MM.1S (cell line): ENCODE measurements at regions not wholly inside any gene's neighbourhood (a gene's known extent, or its start where the extent isn't known, plus 50 kb on each side); places are given as distances from the start of the nearest gene placed in this dataset.

Source experiments
- DNase-seq: peaks from one replicate; pipeline ENCODE4 v3.0.0-alpha.2; 2015
- H2AFZ ChIP-seq: fragments of 300-600 bp; sonication (generic); 2 replicates; pipeline ENCODE4 v1.6.0; 2016; ENCODE audit warnings: antibody characterized with exemption, low read length
- H3F3A ChIP-seq: fragments of 300-600 bp; sonication (generic); 2 replicates; pipeline ENCODE4 v1.6.1; 2016; ENCODE audit warnings: mild to moderate bottlenecking, antibody characterized with exemption, low read length, moderate library complexity, mixed read lengths; ENCODE audit not compliant: insufficient read depth
- H3K27ac ChIP-seq: fragments of 300-600 bp; sonication (generic); 2 replicates; pipeline ENCODE4 v1.5.1; 2016; ENCODE audit warnings: mild to moderate bottlenecking, low read length
- H3K27me3 ChIP-seq: fragments of 300-600 bp; sonication (generic); replicated peaks from 2 replicates; pipeline ENCODE4 v1.6.0; 2016; ENCODE audit warnings: low read length; ENCODE audit not compliant: insufficient read depth
- H3K36me3 ChIP-seq: fragments of 300-600 bp; sonication (generic); replicated peaks from 2 replicates; pipeline ENCODE4 v1.6.1; 2016; ENCODE audit warnings: mild to moderate bottlenecking, low read length, mixed read lengths; ENCODE audit not compliant: insufficient read depth
- H3K4me1 ChIP-seq: fragments of 300-600 bp; sonication (generic); 2 replicates; pipeline ENCODE4 v1.6.1; 2016; ENCODE audit warnings: low read length, mixed read lengths
- H3K4me2 ChIP-seq: fragments of 300-600 bp; sonication (generic); 2 replicates; pipeline ENCODE4 v1.6.0; 2016; ENCODE audit warnings: low read depth, low read length
- H3K4me3 ChIP-seq: fragments of 300-600 bp; sonication (generic); 2 replicates; pipeline ENCODE4 v1.5.1; 2016; ENCODE audit warnings: low read length, mixed read lengths
- H3K79me2 ChIP-seq: fragments of 300-600 bp; sonication (generic); 2 replicates; pipeline ENCODE4 v1.6.1; 2016; ENCODE audit warnings: mixed run types, low read length, mixed read lengths
- H3K9ac ChIP-seq: fragments of 300-600 bp; sonication (generic); 2 replicates; pipeline ENCODE4 v1.6.1; 2016; ENCODE audit warnings: low read length, mixed read lengths
- H3K9me2 ChIP-seq: fragments of 300-600 bp; sonication (generic); replicated peaks from 2 replicates; pipeline ENCODE4 v1.6.1; 2016; ENCODE audit warnings: mild to moderate bottlenecking, low read length, mixed read lengths; ENCODE audit not compliant: insufficient read depth
- H3K9me3 ChIP-seq: fragments of 300-600 bp; sonication (generic); replicated peaks from 2 replicates; pipeline ENCODE4 v1.6.1; 2016; ENCODE audit warnings: mild to moderate bottlenecking, low read length, mixed read lengths; ENCODE audit not compliant: insufficient read depth
- H4K20me1 ChIP-seq: fragments of 300-600 bp; sonication (generic); 2 replicates; pipeline ENCODE4 v1.6.1; 2016; ENCODE audit warnings: mild to moderate bottlenecking, low read length, moderate library complexity, mixed read lengths; ENCODE audit not compliant: insufficient read depth
- CTCF ChIP-seq: fragments of 300-600 bp; sonication (generic); IDR thresholded peaks from 2 replicates; pipeline ENCODE4 v1.5.1; 2016; ENCODE audit warnings: antibody characterized with exemption, low read length, mixed read lengths
- EZH2 ChIP-seq: fragments of 300-600 bp; sonication (generic); optimal IDR thresholded peaks from 2 replicates; pipeline ENCODE3; 2017; ENCODE audit warnings: low read depth, mild to moderate bottlenecking, antibody characterized with exemption, low read length, mixed read lengths
- EZH2phosphoT487 ChIP-seq: fragments of 300-600 bp; sonication (generic); IDR thresholded peaks from 2 replicates; pipeline ENCODE4 v1.6.1; 2018; ENCODE audit warnings: antibody characterized with exemption, low read length

GRCh38 chr11:22069844-22070243 lies 123.0 kb upstream of the ANO5 start:
- TF ChIP-seq EZH2 (no peak), EZH2phosphoT487 (no peak), CTCF (no peak)
- Histone ChIP-seq H3K4me2 (no peak overlapping the region), H2AFZ (no peak overlapping the region), H3K27ac (no peak overlapping the region), H3K4me3 (no peak overlapping the region), H3K9me2 (no peaks in the 10 kb centered on the region), H3K36me3 (no peaks in the 10 kb centered on the region), H3K27me3 (no peaks in the 10 kb centered on the region), H3K9ac (no peak overlapping the region), H3K79me2 (no peaks in the 10 kb centered on the region), H3F3A (no peaks in the 10 kb centered on the region), H3K4me1 (no peaks in the 10 kb centered on the region), H3K9me3 (no peaks in the 10 kb centered on the region), H4K20me1 (no peaks in the 10 kb centered on the region)
- no peak for DNase-seq

- no peak for DNase-seq
- no peak overlapping the region for H3K4me3 ChIP-seq
- no peak overlapping the region for H3K27ac ChIP-seq
- no peaks in the 10 kb centered on the region for H3K27me3 ChIP-seq
- H2AFZ ChIP-seq = no peak overlapping the region
- no peak overlapping the region for H3K4me2 ChIP-seq
- no peaks in the 10 kb centered on the region for H3F3A ChIP-seq
- H3K36me3 ChIP-seq = no peaks in the 10 kb centered on the region
- H4K20me1 ChIP-seq = no peaks in the 10 kb centered on the region
- no peaks in the 10 kb centered on the region for H3K9me2 ChIP-seq
- H3K9me3 ChIP-seq = no peaks in the 10 kb centered on the region
- no peaks in the 10 kb centered on the region for H3K4me1 ChIP-seq
- TF ChIP-seq EZH2 (no peak), EZH2phosphoT487 (no peak), CTCF (no peak)
- no peaks in the 10 kb centered on the region for H3K79me2 ChIP-seq
- H3K9ac ChIP-seq = no peak overlapping the region
Observed at GRCh38 chr11:22076271-22076930, 116.5 kb upstream of the ANO5 start.

GRCh38 chr11:22078063-22078462 lies 114.8 kb upstream of the ANO5 start:
- Histone ChIP-seq H3F3A (no peaks in the 10 kb centered on the region), H3K27me3 (no peaks in the 10 kb centered on the region), H3K9me2 (no peaks in the 10 kb centered on the region), H3K4me1 (no peaks in the 10 kb centered on the region), H2AFZ (no peak overlapping the region), H3K4me2 (no peak overlapping the region), H3K9ac (no peak overlapping the region), H3K79me2 (no peaks in the 10 kb centered on the region), H3K36me3 (no peaks in the 10 kb centered on the region), H3K27ac (no peak overlapping the region), H3K9me3 (no peaks in the 10 kb centered on the region), H4K20me1 (no peaks in the 10 kb centered on the region), H3K4me3 (no peak overlapping the region)
- DNase-seq = no peak
- TF ChIP-seq CTCF (no peak), EZH2 (no peak), EZH2phosphoT487 (no peak)
